Hematopoietic multipotent progenitor cell treated with erythropoietin and hydrocortisone succinate and interleukin-3 and kit ligand, for 6 days (in vitro differentiated cells): ENCODE measurements at regions not wholly inside any gene's neighbourhood (a gene's known extent, or its start where the extent isn't known, plus 50 kb on each side); places are given as distances from the start of the nearest gene placed in this dataset.

Experiments used
- DNase-seq: peaks from one replicate; pipeline ENCODE4 v3.0.0-alpha.2; 2015

GRCh38 chr10:2494399-2494798 is 572.9 kb upstream of the PFKP start:
- DNase-seq, result no peak

- DNase-seq, result no peak
Measured at GRCh38 chr10:2488446-2489005, 578.8 kb upstream of the PFKP start.

GRCh38 chr10:2487921-2488320 is 579.4 kb upstream of the PFKP start:
- DNase-seq, result no peak

GRCh38 chr10:2478656-2479055 is 588.7 kb upstream of the PFKP start:
- DNase-seq, result no peak

- no peak for DNase-seq
Measured at GRCh38 chr10:2476812-2477553, 590.4 kb upstream of the PFKP start.

DNA sequence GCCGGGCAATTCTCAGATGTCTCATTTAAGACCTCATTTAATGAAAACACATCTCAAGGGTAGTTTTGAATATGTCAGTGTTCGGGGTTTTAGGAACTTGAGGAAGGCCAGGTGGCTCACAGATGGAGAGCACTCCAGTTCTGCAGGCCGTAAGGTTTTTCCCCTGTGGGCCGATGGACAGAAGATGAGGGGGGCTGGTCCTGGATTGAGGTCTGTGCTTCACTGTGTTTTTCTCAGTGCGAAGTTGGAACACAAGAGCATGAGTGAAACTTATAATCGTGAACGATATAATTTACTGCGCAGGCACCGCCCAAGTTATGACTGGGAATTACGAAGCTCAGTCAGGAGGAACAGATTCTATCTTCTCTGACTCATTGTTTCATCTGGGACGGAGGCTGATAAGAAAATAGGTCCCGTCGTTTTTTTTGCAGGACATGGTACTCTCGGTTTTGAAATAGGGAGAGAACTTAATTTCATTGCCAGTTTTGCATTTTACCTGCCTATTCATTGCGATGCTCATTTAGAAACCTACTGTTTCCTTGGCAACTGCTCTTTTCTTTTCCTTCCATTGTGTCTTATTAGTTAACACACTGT is 591.0 kb upstream of the PFKP start:
- DNase-seq, result no peak

DNA sequence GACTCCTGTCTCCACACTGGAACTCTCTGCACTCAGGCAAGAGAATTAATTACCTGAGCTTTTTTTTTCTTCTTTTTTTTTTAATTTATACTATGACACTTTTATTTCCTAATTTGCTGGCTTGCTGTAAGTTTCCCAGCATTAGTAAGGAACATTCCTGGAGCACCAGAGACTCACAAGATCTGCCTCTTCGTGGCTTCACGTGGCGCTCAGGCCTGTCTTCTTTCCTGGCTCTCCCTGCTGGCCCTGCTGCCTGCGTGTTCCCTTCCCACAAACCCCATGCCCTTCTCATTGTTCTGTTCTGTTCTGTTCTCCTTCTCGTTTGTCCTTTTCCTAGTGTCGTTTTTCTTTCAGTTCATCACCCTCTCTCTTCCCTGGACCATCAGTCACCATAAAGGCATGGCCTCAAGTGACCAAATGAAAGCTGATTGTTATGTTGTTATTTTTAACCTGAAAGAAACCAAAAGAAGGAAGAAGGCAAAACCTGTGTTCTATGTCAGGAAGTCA is 591.6 kb upstream of the PFKP start:
- no peak for DNase-seq

- DNase-seq, result no peak
Measured at GRCh38 chr10:2471811-2472210, 595.5 kb upstream of the PFKP start.

- DNase-seq, result no peak
Measured at GRCh38 chr10:2469802-2470201, 597.5 kb upstream of the PFKP start.

DNA sequence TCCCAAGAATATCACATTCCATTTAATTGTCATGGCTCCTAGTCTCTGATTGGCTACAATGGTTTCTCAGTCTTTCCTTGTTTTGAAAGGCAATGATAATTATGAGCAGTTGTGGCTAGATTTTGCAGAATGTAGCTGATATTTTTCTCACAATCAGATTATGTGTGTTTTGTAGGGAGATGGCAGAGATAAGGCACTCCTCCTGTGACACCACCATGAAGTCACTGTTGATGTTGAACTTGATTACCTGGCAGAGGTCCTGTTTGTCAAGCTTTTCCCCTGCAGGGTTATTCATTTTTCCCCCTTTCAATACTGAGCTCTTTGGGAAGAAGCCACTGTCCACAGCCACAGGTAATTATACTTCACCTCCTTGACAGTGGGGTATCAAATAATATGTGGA is 602.9 kb upstream of the PFKP start:
- DNase-seq, result no peak

DNA sequence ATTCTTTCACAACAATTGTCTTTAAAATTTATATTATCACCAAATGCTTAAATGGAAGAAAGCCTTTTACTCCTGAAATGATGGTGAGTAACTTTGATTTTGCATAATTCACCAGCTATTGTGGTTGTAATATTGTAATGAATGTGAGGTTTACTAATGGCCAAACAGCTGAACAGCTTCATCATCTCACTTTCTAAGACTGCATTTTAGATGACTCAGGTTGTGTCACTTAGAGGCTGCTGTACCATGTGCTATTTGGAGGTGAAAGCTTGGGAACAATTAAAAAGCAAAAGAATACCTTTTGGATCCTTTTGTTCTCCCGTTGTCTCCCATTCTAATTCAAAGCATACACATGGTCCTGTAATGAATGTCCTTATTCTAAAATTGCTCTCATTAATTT is 604.0 kb upstream of the PFKP start:
- DNase-seq, result no peak

GRCh38 chr10:2462581-2462980 is 604.8 kb upstream of the PFKP start:
- DNase-seq, result no peak

DNA sequence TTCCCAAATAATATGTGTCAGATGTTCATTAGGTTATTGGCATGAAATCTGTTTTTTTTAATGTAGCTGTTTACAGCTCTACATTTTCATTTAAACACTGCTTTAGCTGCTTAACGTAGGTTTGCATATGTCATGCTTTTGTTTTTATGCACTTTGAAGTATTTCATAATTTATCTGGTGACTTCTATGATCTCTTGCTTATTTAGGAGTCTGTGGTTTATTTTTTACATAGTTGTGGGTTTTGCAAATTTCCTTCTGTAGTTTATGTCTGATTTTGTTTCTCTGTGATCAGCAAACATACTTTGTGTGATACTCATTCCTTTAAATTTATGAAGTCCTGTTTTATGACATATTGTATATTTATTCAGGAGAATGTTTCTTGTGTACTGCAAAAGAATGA is 606.5 kb upstream of the PFKP start:
- no peak for DNase-seq

DNA sequence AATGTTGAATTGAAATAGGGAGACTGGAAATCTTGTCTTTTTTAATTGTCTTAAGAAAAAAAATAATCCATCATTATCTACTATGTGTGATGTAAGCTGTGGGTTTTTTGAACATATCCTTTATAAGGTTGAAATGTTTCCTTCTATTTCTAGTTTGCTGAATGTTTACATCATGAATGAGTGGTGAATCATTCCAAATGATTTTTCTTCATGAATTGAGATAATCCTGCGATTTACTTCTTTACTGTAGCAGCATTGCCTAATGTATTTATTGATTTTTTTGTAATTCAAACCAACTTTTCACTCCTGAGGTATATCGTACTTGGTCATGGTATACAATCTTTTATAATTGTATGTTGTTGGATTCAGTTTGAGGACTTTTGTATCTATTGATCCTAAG is 607.6 kb upstream of the PFKP start:
- DNase-seq, result no peak

DNA sequence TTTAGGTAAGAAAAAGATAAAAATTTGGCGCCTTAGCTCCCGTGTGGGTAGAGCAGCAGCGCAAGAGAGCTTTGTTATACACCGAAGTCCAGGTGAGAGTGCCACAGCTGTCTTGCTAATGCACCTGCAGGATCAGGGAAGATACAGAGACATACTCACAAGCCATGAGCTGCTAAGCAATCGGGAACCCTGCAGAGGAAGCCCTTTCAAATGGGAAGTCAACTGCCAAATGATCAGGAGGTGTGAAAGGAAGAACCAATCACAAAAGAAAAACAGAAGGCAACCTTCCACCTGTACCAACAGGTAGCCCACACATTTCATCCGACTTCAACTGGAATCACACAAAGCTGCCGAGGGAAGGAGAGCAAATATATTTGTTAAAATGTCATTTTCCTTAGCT is 610.5 kb upstream of the PFKP start:
- DNase-seq, result no peak

DNA sequence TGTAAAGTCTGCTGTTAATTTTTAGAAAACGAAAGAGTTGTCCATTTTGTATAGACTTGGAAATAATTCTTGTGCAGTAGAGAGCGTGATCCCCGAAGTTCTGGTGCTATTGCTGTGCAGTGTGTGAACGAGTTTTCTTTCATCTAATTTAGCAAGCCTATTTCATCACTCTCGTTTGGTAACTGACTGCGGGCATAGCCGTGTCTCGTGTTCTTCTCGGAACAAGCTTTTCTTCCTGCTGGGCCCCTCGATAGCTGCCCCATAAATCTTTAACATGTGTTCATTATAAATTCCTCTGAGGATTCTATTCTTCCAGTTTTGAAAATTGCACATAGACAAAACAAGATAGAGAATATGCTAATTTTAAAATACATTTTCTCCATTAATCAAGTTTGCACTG is 622.0 kb upstream of the PFKP start:
- DNase-seq, result no peak

DNA sequence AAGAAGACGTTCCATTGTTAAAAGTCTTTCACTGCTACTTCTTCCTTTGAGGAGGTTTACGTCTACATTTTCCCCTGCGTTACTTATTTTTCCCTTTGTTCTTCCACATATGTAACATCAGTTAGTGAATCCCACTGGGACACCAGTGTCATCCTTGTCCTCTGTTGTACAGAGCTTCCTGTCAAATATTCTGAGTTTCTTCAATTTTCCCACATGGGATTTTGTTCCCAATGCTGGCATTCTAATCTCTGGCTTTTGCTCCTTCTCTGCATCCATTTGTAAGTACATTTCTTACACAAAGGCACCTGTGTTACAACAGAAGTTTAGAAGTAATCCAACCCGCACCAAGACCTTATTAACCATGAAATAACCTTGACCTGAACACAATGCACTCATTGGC is 627.4 kb upstream of the PFKP start:
- no peak for DNase-seq

- no peak for DNase-seq
Measured at GRCh38 chr10:2439000-2439399, 628.3 kb upstream of the PFKP start.

DNA sequence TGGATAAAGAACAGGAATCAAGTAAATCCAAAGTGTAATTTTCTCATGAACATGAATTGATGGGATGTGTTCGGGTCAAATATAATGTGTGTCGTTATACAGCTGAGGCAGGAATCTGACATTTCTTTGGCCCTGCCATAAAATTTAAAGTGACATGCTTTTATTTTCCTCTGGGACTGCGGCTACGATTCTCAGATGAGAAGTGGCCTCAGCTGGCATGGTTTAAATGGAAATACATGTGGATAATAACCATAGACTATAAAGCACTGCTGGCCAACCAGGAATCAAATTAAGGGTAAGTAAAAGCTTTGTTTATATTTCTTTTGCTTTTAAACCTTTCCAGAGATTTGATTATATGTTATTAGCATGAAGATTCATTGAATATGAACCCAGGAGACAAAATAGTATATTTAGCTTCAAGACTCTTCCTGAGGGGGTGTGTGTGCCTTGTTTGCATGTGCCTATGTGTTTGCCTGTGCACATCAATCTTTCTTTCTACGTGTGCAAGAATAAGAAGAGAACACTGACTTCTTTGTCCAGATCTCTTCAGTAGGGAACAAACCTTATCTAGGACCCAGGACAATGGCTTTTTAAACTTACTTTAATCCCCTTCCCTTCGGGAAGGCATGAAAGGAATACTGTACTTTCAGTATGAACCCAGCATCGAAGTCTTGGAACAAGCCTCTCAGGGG is 629.0 kb upstream of the PFKP start:
- no peak for DNase-seq

- no peak for DNase-seq
Measured at GRCh38 chr10:2436933-2437332, 630.4 kb upstream of the PFKP start.

- DNase-seq, result no peak
Measured at GRCh38 chr10:2431961-2432360, 635.4 kb upstream of the PFKP start.

GRCh38 chr10:2427412-2427811 is 639.9 kb upstream of the PFKP start:
- DNase-seq, result no peak

- DNase-seq, result no peak
Measured at GRCh38 chr10:2425320-2425719, 642.0 kb upstream of the PFKP start.

DNA sequence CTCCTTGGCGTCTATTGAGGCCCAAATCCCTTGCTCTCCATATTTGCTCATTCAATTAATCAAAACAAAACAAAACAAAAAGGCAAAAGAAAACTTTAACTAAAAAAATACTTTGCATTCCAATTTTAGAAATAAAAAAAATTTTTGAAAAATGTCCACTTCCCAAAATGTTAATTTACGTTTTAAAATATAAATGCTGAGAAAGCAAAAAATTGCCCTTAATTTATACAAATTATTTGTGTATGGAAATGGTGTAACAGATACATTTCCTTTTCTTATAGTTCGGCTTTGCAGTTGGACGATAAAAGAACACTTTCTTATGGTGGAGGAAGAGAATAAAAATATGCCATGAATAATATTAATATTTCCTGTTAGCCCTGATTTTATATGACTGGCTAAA is 652.8 kb upstream of the PFKP start:
- no peak for DNase-seq
